ENCODE measurements at regions not wholly inside any gene's neighbourhood (a gene's known extent, or its start where the extent isn't known, plus 50 kb on each side); places are given as distances from the start of the nearest gene placed in this dataset.

DNA sequence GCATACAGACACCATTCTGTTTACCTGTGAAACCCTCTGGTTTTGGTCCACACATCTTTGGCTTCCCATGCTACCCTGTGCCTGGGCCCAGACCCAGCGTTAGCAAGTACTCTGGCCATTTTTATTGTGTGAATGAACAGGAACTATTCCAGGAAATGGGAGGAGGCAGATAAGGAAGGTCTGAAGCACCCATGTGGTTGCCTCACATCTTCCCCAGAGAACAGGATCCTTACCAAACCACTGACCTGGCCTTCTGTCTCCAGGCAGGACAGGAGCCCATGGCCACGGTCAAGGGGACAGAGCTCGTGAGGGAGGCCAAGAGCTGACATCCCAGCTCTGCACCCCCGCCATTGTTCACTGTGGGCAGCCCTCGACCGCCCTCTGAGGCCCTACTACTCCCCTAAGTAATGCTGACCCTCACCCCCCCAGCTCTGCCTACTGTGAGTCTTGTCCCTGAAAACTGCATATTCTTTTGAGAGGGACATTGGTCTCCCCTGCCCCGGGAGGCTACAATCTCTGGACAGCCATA, 97.7 kb upstream of the TP53I11 start:
- no peaks in the 10 kb centered on the region for H4K20me1 ChIP-seq (replicated peaks; ENCODE audit: control insufficient read depth, extremely low read depth, insufficient read depth, low read length)
- TF ChIP-seq EZH2 (IDR thresholded peaks at IDR 0.05; ENCODE audit: borderline replicate concordance, low read depth, low read length, severe bottlenecking) (no peak), GATA2 (IDR thresholded peaks at IDR 0.05; ENCODE audit: insufficient read depth, insufficient read length, low read depth, low read length) (peak; percentile 28)
- no TSS peak for BruUV-seq (replicated peaks)

GRCh38 chr11:45048870-45049691, 97.4 kb upstream of the PRDM11 start:
- ChIA-PET POLR2A (no interaction called here), CTCF (no interaction called here)
- no peaks in the 10 kb centered on the region for H3K79me2 ChIP-seq (ENCODE audit: control insufficient read depth, insufficient read depth, low read length)
- no peaks in the 10 kb centered on the region for H3K9me1 ChIP-seq (replicated peaks; ENCODE audit: control insufficient read depth, extremely low read depth, insufficient read depth, low read length)
- no peak overlapping the region for H3K4me3 ChIP-seq (replicated peaks in 1 of 3; ENCODE audit: insufficient read depth in 1 of 3, low read depth in 1 of 3, low read length in 3 of 3)
- BruUV-seq (replicated peaks): no TSS peak
- dilution Hi-C loops (cut with MboI; ENCODE audit: extremely low pct_ligation_motif_present, low sequenced_read_pairs) (no loop called here), intact Hi-C loops (cut with micrococcal nuclease) (loop anchor here (1.0 kb wide), 1 partner anchor 23 kb away; no protein-coding TSS in a partner anchor)
- no peaks in the 10 kb centered on the region for H3K9me3 ChIP-seq (replicated peaks; ENCODE audit: control insufficient read depth, insufficient read depth, low read length)
- TF ChIP-seq MYC (IDR thresholded peaks at IDR 0.05; ENCODE audit: low read depth, low read length) (no peak), JUN (IDR thresholded peaks at IDR 0.05; ENCODE audit: borderline replicate concordance, insufficient read depth, insufficient read length, low read depth) (no peak), FOS (IDR thresholded peaks at IDR 0.05; ENCODE audit: borderline replicate concordance, insufficient read depth, low read length) (no peak), POLR2A (IDR thresholded peaks at IDR 0.05; ENCODE audit: low read depth, low read length) (no peak), CTCF (IDR thresholded peaks at IDR 0.05; ENCODE audit: extremely low read depth in 1 of 2, insufficient read depth in 1 of 2, low read depth in 1 of 2, low read length in 2 of 2) (no peak), GATA2 (IDR thresholded peaks at IDR 0.05; ENCODE audit: insufficient read depth, insufficient read length, low read depth, low read length) (no peak), MAX (IDR thresholded peaks at IDR 0.05; ENCODE audit: insufficient read depth, insufficient read length) (no peak), POLR2AphosphoS5 (IDR thresholded peaks at IDR 0.05; ENCODE audit: insufficient read depth, low read depth, low read length) (no peak), EZH2 (IDR thresholded peaks at IDR 0.05; ENCODE audit: borderline replicate concordance, low read depth, low read length, severe bottlenecking) (no peak)
- H3K9ac ChIP-seq (replicated peaks; ENCODE audit: extremely low read depth, insufficient read depth, low read length): no peak overlapping the region
- no peaks in the 10 kb centered on the region for H3K36me3 ChIP-seq (ENCODE audit: control insufficient read depth in 2 of 2, extremely low read depth in 1 of 2, insufficient read depth in 2 of 2, low read length in 2 of 2)
- peaks cover 11% of the 10 kb centered on the region for H3K4me1 ChIP-seq (ENCODE audit: control insufficient read depth, extremely low read depth, insufficient read depth, low read length)
- no peaks in the 10 kb centered on the region for H4K20me1 ChIP-seq (replicated peaks; ENCODE audit: control insufficient read depth, extremely low read depth, insufficient read depth, low read length)
- DNase-seq (ENCODE audit: low read depth, low spot score) (no peak), FAIRE-seq (no peak)
- no peak overlapping the region for H2AFZ ChIP-seq (ENCODE audit: low read depth, low read length)
- H3K27ac ChIP-seq (ENCODE audit: insufficient read depth, low read depth, low read length): no peak overlapping the region
- H3K4me2 ChIP-seq (ENCODE audit: insufficient read depth, low read length): no peak overlapping the region
- peaks cover 0 to 6% of the 10 kb centered on the region in 2 experiments for H3K27me3 ChIP-seq (ENCODE audit: control insufficient read depth in 2 of 2, insufficient read depth in 2 of 2, low read length in 2 of 2)

More for the DNA sequence above, 97.7 kb upstream of the TP53I11 start:
- intact Hi-C loops (cut with micrococcal nuclease): loop anchor here (1.0 kb wide), 1 partner anchor 22 kb away; no protein-coding TSS in a partner anchor
- H3K9me3 ChIP-seq (replicated peaks; ENCODE audit: control insufficient read depth, insufficient read depth, low read length): no peaks in the 10 kb centered on the region
- H3K27me3 ChIP-seq (ENCODE audit: control insufficient read depth in 2 of 2, insufficient read depth in 2 of 2, low read length in 2 of 2): peaks cover 0 to 6% of the 10 kb centered on the region in 2 experiments
- no peak overlapping the region for H3K4me3 ChIP-seq (replicated peaks in 1 of 3; ENCODE audit: insufficient read depth in 1 of 3, low read depth in 1 of 3, low read length in 3 of 3)
- H3K27ac ChIP-seq (ENCODE audit: insufficient read depth, low read depth, low read length): no peak overlapping the region
- FAIRE-seq: peak; percentile 71
- dilution Hi-C loops (cut with MboI; ENCODE audit: extremely low pct_ligation_motif_present, low sequenced_read_pairs): no loop called here
- no peaks in the 10 kb centered on the region for H3K9me1 ChIP-seq (replicated peaks; ENCODE audit: control insufficient read depth, extremely low read depth, insufficient read depth, low read length)
- peak; percentile 51 for DNase-seq (ENCODE audit: low read depth, low spot score)
- H3K4me2 ChIP-seq (ENCODE audit: insufficient read depth, low read length): no peak overlapping the region
- ChIA-PET CTCF (no interaction called here), POLR2A (no interaction called here)
- peaks cover 11% of the 10 kb centered on the region for H3K4me1 ChIP-seq (ENCODE audit: control insufficient read depth, extremely low read depth, insufficient read depth, low read length)
- H2AFZ ChIP-seq (ENCODE audit: low read depth, low read length): no peak overlapping the region
- no peaks in the 10 kb centered on the region for H3K36me3 ChIP-seq (ENCODE audit: control insufficient read depth in 2 of 2, extremely low read depth in 1 of 2, insufficient read depth in 2 of 2, low read length in 2 of 2)
- no peak overlapping the region for H3K9ac ChIP-seq (replicated peaks; ENCODE audit: extremely low read depth, insufficient read depth, low read length)
- no peaks in the 10 kb centered on the region for H3K79me2 ChIP-seq (ENCODE audit: control insufficient read depth, insufficient read depth, low read length)
